ENCODE measurements at regions not wholly inside any gene's neighbourhood (a gene's known extent, or its start where the extent isn't known, plus 50 kb on each side); places are given as distances from the start of the nearest gene placed in this dataset.

DNA sequence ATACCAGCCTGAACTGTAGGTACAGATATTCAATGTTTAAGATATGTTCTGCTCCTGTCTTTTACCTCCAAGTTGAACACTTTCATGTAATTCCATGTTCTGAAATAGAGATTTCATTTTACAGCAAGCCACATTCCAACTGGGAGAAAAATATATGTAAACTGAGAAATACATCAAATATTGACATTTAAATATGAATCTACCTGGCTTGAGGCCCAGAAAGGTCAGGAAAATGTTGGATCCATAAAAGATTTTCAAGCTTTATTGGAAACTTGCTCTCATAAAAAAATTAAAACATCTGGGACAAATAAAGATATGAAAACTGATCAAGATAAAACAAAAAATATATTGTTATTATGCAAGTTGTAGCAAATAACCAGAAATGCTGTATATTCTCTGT, 1078.7 kb upstream of the ATXN8OS start:
- TF ChIP-seq CTCF (IDR thresholded peaks at IDR 0.05) (no peak), POLR2AphosphoS5 (IDR thresholded peaks at IDR 0.05; ENCODE audit: low read depth, low read length) (no peak), SIN3A (IDR thresholded peaks at IDR 0.05; ENCODE audit: borderline replicate concordance, insufficient read depth, low read depth, low read length) (no peak), TCF7L2 (IDR thresholded peaks at IDR 0.05; ENCODE audit: low read depth, low read length) (no peak)
- TF ChIP-seq, protein P1, sequence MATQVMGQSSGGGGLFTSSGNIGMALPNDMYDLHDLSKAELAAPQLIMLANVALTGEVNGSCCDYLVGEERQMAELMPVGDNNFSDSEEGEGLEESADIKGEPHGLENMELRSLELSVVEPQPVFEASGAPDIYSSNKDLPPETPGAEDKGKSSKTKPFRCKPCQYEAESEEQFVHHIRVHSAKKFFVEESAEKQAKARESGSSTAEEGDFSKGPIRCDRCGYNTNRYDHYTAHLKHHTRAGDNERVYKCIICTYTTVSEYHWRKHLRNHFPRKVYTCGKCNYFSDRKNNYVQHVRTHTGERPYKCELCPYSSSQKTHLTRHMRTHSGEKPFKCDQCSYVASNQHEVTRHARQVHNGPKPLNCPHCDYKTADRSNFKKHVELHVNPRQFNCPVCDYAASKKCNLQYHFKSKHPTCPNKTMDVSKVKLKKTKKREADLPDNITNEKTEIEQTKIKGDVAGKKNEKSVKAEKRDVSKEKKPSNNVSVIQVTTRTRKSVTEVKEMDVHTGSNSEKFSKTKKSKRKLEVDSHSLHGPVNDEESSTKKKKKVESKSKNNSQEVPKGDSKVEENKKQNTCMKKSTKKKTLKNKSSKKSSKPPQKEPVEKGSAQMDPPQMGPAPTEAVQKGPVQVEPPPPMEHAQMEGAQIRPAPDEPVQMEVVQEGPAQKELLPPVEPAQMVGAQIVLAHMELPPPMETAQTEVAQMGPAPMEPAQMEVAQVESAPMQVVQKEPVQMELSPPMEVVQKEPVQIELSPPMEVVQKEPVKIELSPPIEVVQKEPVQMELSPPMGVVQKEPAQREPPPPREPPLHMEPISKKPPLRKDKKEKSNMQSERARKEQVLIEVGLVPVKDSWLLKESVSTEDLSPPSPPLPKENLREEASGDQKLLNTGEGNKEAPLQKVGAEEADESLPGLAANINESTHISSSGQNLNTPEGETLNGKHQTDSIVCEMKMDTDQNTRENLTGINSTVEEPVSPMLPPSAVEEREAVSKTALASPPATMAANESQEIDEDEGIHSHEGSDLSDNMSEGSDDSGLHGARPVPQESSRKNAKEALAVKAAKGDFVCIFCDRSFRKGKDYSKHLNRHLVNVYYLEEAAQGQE (IDR thresholded peaks at IDR 0.05; ENCODE audit: insufficient read depth in 1 of 2, low read depth in 2 of 2, low read length in 1 of 2), result no peak
